Nephron (organoid): ENCODE measurements at regions not wholly inside any gene's neighbourhood (a gene's known extent, or its start where the extent isn't known, plus 50 kb on each side); places are given as distances from the start of the nearest gene placed in this dataset.

ENCODE experiments used
- H3K27ac Mint-ChIP-seq, 3 experiments: 2 replicates each; pipeline ENCODE4 v1.8.0; 2020; ENCODE audit warnings: mixed read lengths in 3 of 3, mild to moderate bottlenecking in 2 of 3, moderate library complexity in 1 of 3
- H3K27me3 Mint-ChIP-seq: 2 replicates; pipeline ENCODE4 v1.8.0; 2021; ENCODE audit warnings: low read depth, mild to moderate bottlenecking, moderate library complexity, mixed read lengths
- H3K36me3 Mint-ChIP-seq: 2 replicates; pipeline ENCODE4 v1.8.0; 2020; ENCODE audit warnings: low read depth, mixed read lengths
- H3K4me1 Mint-ChIP-seq: 2 replicates; pipeline ENCODE4 v1.8.0; 2020; ENCODE audit warnings: mixed read lengths
- H3K4me3 Mint-ChIP-seq, 3 experiments: 2 replicates each; pipeline ENCODE4 v1.8.0; 2020; ENCODE audit warnings: mild to moderate bottlenecking in 3 of 3, mixed read lengths in 3 of 3, moderate library complexity in 2 of 3
- H3K9me3 Mint-ChIP-seq: 2 replicates; pipeline ENCODE4 v1.8.0; 2020; ENCODE audit warnings: mixed read lengths
- CTCF ChIP-seq, 3 experiments: fragments of 200-600 bp; sonication (generic); IDR thresholded peaks; one replicate each; pipeline ENCODE4 v1.5.0; 2021; ENCODE audit warnings: antibody characterized with exemption in 3 of 3; ENCODE audit not compliant: unreplicated experiment in 3 of 3

- H3K27me3 Mint-ChIP-seq, result no peaks in the 10 kb centered on the region
- H3K27ac Mint-ChIP-seq, result no peak overlapping the region
- H3K9me3 Mint-ChIP-seq, result peaks cover 3% of the 10 kb centered on the region
- TF ChIP-seq CTCF (IDR thresholded peaks at IDR 0.05; ENCODE audit: unreplicated experiment in 3 of 3), result no peak
- H3K4me3 Mint-ChIP-seq, result no peak overlapping the region
- H3K4me1 Mint-ChIP-seq, result no peaks in the 10 kb centered on the region
- no peaks in the 10 kb centered on the region for H3K36me3 Mint-ChIP-seq
Measured at GRCh38 chr7:80373429-80374032, 138.3 kb downstream of the GNAT3 start.

GRCh38 chr7:80372415-80372814, 139.4 kb downstream of the GNAT3 start:
- Mint-ChIP-seq H3K9me3 (no peaks in the 10 kb centered on the region), H3K4me1 (no peaks in the 10 kb centered on the region), H3K27me3 (no peaks in the 10 kb centered on the region), H3K36me3 (no peaks in the 10 kb centered on the region), H3K4me3 (no peak overlapping the region), H3K27ac (peak overlapping the region in 1 of 3 experiments; percentile 9)
- no peak for TF ChIP-seq CTCF (IDR thresholded peaks at IDR 0.05; ENCODE audit: unreplicated experiment in 3 of 3)

GRCh38 chr7:80370587-80370986, 141.3 kb downstream of the GNAT3 start:
- no peaks in the 10 kb centered on the region for H3K36me3 Mint-ChIP-seq

GRCh38 chr7:80369321-80369720, 142.5 kb downstream of the GNAT3 start:
- Mint-ChIP-seq H3K4me1 (no peaks in the 10 kb centered on the region), H3K36me3 (no peaks in the 10 kb centered on the region), H3K9me3 (peaks cover 2% of the 10 kb centered on the region), H3K27me3 (no peaks in the 10 kb centered on the region), H3K27ac (no peak overlapping the region), H3K4me3 (no peak overlapping the region)
- TF ChIP-seq CTCF (IDR thresholded peaks at IDR 0.05; ENCODE audit: unreplicated experiment in 3 of 3), result no peak

More at GRCh38 chr7:80370587-80370986, 141.3 kb downstream of the GNAT3 start:
- Mint-ChIP-seq H3K9me3 (peaks cover 2% of the 10 kb centered on the region), H3K4me1 (no peaks in the 10 kb centered on the region), H3K27me3 (no peaks in the 10 kb centered on the region), H3K4me3 (no peak overlapping the region), H3K27ac (no peak overlapping the region)
- TF ChIP-seq CTCF (IDR thresholded peaks at IDR 0.05; ENCODE audit: unreplicated experiment in 3 of 3), result no peak

- Mint-ChIP-seq H3K27me3 (no peaks in the 10 kb centered on the region), H3K4me1 (no peaks in the 10 kb centered on the region), H3K36me3 (no peaks in the 10 kb centered on the region), H3K27ac (no peak overlapping the region), H3K9me3 (peaks cover 2% of the 10 kb centered on the region), H3K4me3 (no peak overlapping the region)
- TF ChIP-seq CTCF (IDR thresholded peaks at IDR 0.05; ENCODE audit: unreplicated experiment in 3 of 3), result no peak
Measured at GRCh38 chr7:80362677-80363076, 149.2 kb downstream of the GNAT3 start.

GRCh38 chr7:80362010-80362618, 149.8 kb downstream of the GNAT3 start:
- TF ChIP-seq CTCF (IDR thresholded peaks at IDR 0.05; ENCODE audit: unreplicated experiment in 3 of 3), result no peak
- Mint-ChIP-seq H3K27ac (no peak overlapping the region), H3K36me3 (no peaks in the 10 kb centered on the region), H3K27me3 (no peaks in the 10 kb centered on the region), H3K9me3 (peaks cover 2% of the 10 kb centered on the region), H3K4me3 (no peak overlapping the region), H3K4me1 (no peaks in the 10 kb centered on the region)
